ENCODE measurements at regions not wholly inside any gene's neighbourhood (a gene's known extent, or its start where the extent isn't known, plus 50 kb on each side); places are given as distances from the start of the nearest gene placed in this dataset.
"Not testable (repeated sequence)": the region's sequence is repeated elsewhere in the genome, so short reads cannot be mapped to it uniquely, and the experiment has no call there.

DNA sequence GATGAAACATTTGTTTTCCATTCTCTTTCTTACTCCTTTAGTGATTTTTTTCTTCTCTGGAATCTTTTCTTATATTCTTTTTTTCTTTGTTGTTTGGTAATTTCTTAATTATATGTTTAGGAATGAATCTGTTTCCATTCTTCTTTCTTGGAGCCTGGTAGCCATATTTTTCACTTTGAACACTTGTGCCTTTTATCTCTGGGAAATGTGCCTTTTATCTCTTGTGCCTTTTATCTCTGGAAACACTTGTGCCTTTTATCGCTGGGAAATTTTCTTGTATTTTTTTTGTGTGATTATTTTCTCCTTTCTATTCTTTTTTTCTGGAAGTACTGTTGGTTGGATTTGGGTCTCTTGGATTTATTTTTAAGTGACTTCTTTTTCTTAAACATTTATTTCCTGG lies 118.2 kb downstream of the LEPR start:
- H3K9ac ChIP-seq: no peak overlapping the region
- H3K36me3 ChIP-seq (ENCODE audit: low read depth): 0 out of 2 replicates have a peak, but pooled peaks cover 3% of the 10 kb centered on the region
- H2AFZ ChIP-seq: 0 out of 2 replicates have a peak overlapping the region, but pooled peaks have one; percentile 1
- H3K9me3 ChIP-seq (ENCODE audit: low read depth): no peaks in the 10 kb centered on the region
- H3K4me3 ChIP-seq: no peak overlapping the region
- in situ Hi-C loops (cut with MboI): no loop called here
- no peaks in the 10 kb centered on the region for H3K79me2 ChIP-seq (ENCODE audit: insufficient read depth)
- WGBS, 2 experiments (ENCODE audit: low coverage in 1 of 2, low lambda C conversion rate in 2 of 2, missing lambda C conversion rate in 2 of 2): 14 to 38% methylated on average over 1 of the region's 1 CpG
- H3F3A ChIP-seq (ENCODE audit: insufficient read depth): no peaks in the 10 kb centered on the region
- H3K27ac ChIP-seq: no peak overlapping the region
- H3K4me2 ChIP-seq (ENCODE audit: unreplicated experiment): no peak overlapping the region
- no peaks in the 10 kb centered on the region for H3K9me2 ChIP-seq (ENCODE audit: insufficient read depth)
- no peaks in the 10 kb centered on the region for H4K20me1 ChIP-seq (ENCODE audit: insufficient read depth)
- H3K27me3 ChIP-seq (replicated peaks; ENCODE audit: insufficient read depth): no peaks in the 10 kb centered on the region
- TF ChIP-seq EZH2 (IDR thresholded peaks at IDR 0.05; ENCODE audit: insufficient read depth, poor library complexity, severe bottlenecking) (no peak), EZH2phosphoT487 (IDR thresholded peaks at IDR 0.05; ENCODE audit: insufficient read depth, low read depth) (no peak)
- no peak for DNase-seq
- H3K4me1 ChIP-seq (ENCODE audit: insufficient read depth): no peaks in the 10 kb centered on the region

DNA sequence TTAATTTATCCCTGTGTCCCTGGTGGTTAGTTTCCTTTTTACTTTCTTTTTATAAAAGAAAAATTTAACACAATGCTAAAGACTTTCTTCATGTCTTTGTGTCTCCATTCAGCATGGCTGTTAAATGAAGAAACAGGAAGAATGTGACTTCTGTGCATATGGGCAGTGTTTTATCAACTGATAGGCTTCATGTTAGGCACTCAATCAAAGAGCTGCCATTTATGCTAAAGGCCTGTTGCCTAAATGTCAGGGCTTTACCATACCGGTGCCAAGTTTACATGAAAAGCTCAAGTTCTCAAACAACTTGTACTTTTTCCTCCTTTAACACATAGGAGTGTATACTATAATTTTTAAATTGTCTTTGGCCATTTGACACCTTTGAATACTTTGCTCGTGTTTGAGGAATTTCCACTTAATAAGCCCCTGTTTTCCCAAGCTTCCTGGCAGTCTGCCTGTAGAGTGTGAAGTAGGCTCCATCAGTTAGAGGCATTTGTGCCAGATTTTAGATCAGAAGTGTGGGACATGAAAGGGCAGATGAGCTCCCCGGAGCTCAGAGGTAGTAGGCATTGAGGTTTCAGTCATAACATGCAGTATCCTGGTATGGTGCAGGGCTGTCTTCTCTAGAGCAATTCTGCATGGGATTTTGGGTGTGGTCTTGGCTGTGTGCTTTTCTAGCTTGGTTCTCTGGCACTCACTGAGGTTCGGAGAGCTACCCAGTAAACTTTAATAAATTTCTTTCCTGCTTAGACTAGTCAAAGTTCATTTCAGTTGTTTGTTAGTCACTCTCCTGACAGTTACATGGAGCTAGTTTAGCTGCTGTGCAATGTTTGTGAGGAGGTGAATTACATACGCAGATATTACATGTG lies 119.0 kb downstream of the LEPR start:
- Histone ChIP-seq H3K9ac (no peak overlapping the region), H3K27ac (no peak overlapping the region), H3K36me3 (ENCODE audit: low read depth) (no peaks in the 10 kb centered on the region), H3K79me2 (ENCODE audit: insufficient read depth) (no peaks in the 10 kb centered on the region), H3K4me3 (no peak overlapping the region), H3F3A (ENCODE audit: insufficient read depth) (no peaks in the 10 kb centered on the region), H3K27me3 (replicated peaks; ENCODE audit: insufficient read depth) (no peaks in the 10 kb centered on the region), H3K4me2 (ENCODE audit: unreplicated experiment) (no peak overlapping the region), H4K20me1 (ENCODE audit: insufficient read depth) (no peaks in the 10 kb centered on the region), H3K4me1 (ENCODE audit: insufficient read depth) (no peaks in the 10 kb centered on the region), H3K9me3 (ENCODE audit: low read depth) (no peaks in the 10 kb centered on the region), H3K9me2 (ENCODE audit: insufficient read depth) (no peaks in the 10 kb centered on the region), H2AFZ (no peak overlapping the region)
- no peak for DNase-seq
- 63 to 76% methylated on average over 5 of the region's 5 CpGs for WGBS, 2 experiments (ENCODE audit: low coverage in 1 of 2, low lambda C conversion rate in 2 of 2, missing lambda C conversion rate in 2 of 2)
- in situ Hi-C loops (cut with MboI): no loop called here
- no peak for TF ChIP-seq EZH2phosphoT487 (IDR thresholded peaks at IDR 0.05; ENCODE audit: insufficient read depth, low read depth)
- no peak for TF ChIP-seq EZH2 (IDR thresholded peaks at IDR 0.05; ENCODE audit: insufficient read depth, poor library complexity, severe bottlenecking)

DNA sequence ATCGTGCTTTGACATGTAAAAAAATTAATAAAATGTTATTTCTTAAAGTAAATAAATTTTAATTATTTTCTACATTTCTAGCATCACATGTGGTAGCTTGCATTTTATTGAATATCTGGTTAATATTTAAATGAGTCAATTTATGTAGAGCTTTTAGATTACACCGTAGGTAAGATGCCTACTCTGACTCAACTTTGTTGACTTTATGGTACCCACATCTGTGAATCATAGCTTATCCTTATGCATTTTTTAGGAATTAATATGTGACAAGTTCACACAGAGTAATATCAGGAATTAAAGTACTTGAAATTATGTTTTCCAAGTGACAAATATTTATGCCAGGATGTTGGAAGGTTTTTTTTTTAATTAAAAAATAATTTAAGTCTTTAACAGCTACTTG lies 120.7 kb downstream of the LEPR start:
- no peak for TF ChIP-seq EZH2 (IDR thresholded peaks at IDR 0.05; ENCODE audit: insufficient read depth, poor library complexity, severe bottlenecking)
- no peak for TF ChIP-seq EZH2phosphoT487 (IDR thresholded peaks at IDR 0.05; ENCODE audit: insufficient read depth, low read depth)
- Histone ChIP-seq H3K9me3 (ENCODE audit: low read depth) (no peaks in the 10 kb centered on the region), H3K36me3 (ENCODE audit: low read depth) (no peaks in the 10 kb centered on the region), H3K4me3 (no peak overlapping the region), H3K4me1 (ENCODE audit: insufficient read depth) (no peaks in the 10 kb centered on the region), H4K20me1 (ENCODE audit: insufficient read depth) (no peaks in the 10 kb centered on the region), H3K27me3 (replicated peaks; ENCODE audit: insufficient read depth) (no peaks in the 10 kb centered on the region), H3K27ac (no peak overlapping the region), H3F3A (ENCODE audit: insufficient read depth) (no peaks in the 10 kb centered on the region), H3K9ac (no peak overlapping the region), H3K79me2 (ENCODE audit: insufficient read depth) (no peaks in the 10 kb centered on the region), H2AFZ (no peak overlapping the region), H3K4me2 (ENCODE audit: unreplicated experiment) (no peak overlapping the region), H3K9me2 (ENCODE audit: insufficient read depth) (no peaks in the 10 kb centered on the region)
- WGBS, 2 experiments (ENCODE audit: low coverage in 1 of 2, low lambda C conversion rate in 2 of 2, missing lambda C conversion rate in 2 of 2): 58 to 65% methylated on average over 2 of the region's 2 CpGs
- in situ Hi-C loops (cut with MboI): no loop called here
- DNase-seq: peak; percentile 34

DNA sequence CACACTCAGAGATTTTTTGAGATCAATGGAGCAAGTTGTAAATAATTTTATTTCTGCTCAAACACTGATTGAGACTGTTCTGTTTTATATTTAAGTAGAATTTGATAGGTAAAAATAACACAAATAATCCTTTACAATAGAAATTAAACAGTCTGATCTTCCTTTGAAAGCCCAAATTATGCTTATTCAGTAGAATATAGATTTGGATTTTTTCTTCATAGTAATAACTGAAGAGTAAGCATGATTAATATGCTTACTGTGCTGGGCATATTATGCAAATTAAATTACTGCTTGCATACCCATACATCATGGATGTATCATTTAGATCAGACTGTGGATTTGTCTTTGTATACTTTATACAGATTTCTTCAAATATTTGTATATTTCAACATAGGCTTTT lies 121.4 kb downstream of the LEPR start:
- in situ Hi-C loops (cut with MboI): no loop called here
- no peak for DNase-seq
- no peaks in the 10 kb centered on the region for H3K9me3 ChIP-seq (ENCODE audit: low read depth)
- no peak overlapping the region for H3K4me3 ChIP-seq
- H3K9ac ChIP-seq: no peak overlapping the region
- H3K36me3 ChIP-seq (ENCODE audit: low read depth): no peaks in the 10 kb centered on the region
- H3K4me2 ChIP-seq (ENCODE audit: unreplicated experiment): no peak overlapping the region
- no peak overlapping the region for H2AFZ ChIP-seq
- H3F3A ChIP-seq (ENCODE audit: insufficient read depth): no peaks in the 10 kb centered on the region
- H4K20me1 ChIP-seq (ENCODE audit: insufficient read depth): no peaks in the 10 kb centered on the region
- no peaks in the 10 kb centered on the region for H3K79me2 ChIP-seq (ENCODE audit: insufficient read depth)
- no peaks in the 10 kb centered on the region for H3K27me3 ChIP-seq (replicated peaks; ENCODE audit: insufficient read depth)
- no peaks in the 10 kb centered on the region for H3K4me1 ChIP-seq (ENCODE audit: insufficient read depth)
- no peaks in the 10 kb centered on the region for H3K9me2 ChIP-seq (ENCODE audit: insufficient read depth)
- TF ChIP-seq EZH2phosphoT487 (IDR thresholded peaks at IDR 0.05; ENCODE audit: insufficient read depth, low read depth) (no peak), EZH2 (IDR thresholded peaks at IDR 0.05; ENCODE audit: insufficient read depth, poor library complexity, severe bottlenecking) (no peak)
- H3K27ac ChIP-seq: no peak overlapping the region

DNA sequence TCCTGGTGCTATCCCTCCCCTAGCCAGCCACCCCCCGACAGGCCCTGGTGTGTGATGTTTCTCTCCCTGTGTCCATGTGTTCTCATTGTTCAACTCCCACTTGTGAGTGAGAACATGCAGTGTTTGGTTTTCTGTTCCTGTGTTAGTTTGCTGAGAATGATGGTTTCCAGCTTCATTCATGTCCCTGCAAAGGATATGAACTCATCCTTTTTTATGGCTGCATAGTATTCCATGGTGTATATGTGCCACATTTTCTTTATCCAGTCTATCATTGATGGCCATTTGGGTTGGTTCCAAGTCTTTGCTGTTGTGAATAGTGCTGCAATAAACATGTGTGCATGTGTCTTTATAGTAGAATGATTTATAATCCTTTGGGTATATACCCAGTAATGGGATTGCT lies 122.1 kb downstream of the LEPR start:
- in situ Hi-C loops (cut with MboI); H4K20me1 ChIP-seq (ENCODE audit: insufficient read depth): not testable (repeated sequence)
- WGBS, 2 experiments (ENCODE audit: low coverage in 1 of 2, low lambda C conversion rate in 2 of 2, missing lambda C conversion rate in 2 of 2): 89% methylated on average over 1 of the region's 1 CpG

DNA sequence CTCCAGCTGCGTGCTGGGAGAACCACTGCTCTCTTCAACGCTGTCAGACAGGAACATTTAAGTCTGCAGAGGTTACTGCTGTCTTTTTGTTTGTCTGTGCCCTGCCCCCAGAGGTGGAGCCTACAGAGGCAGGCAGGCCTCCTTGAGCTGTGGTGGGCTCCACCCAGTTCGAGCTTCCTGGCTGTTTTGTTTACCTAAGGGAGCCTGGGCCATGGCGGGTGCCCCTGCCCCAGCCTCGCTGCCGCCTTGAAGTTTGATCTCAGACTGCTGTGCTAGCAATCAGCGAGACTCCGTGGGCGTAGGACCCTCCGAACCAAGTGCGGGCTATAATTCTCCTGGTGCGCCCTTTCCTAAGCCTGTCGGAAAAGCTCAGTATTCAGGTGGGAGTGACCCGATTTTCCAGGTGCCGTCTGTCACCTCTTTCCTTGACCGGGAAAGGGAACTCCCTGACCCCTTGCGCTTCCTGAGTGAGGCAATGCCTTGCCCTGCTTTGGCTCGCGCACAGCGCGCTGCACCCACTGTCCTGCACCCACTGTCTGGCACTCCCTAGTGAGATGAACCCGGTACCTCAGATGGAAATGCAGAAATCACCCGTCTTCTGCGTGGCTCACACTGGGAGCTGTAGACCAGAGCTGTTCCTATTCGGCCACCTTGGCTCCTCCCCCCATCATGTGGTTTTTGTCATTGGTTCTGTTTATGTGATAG lies 130.0 kb downstream of the LEPR start:
- H3K36me3 ChIP-seq (ENCODE audit: low read depth); H2AFZ ChIP-seq; H3K79me2 ChIP-seq (ENCODE audit: insufficient read depth); H3K9me2 ChIP-seq (ENCODE audit: insufficient read depth); H3K9ac ChIP-seq; H3K4me3 ChIP-seq; H3K27ac ChIP-seq; H4K20me1 ChIP-seq (ENCODE audit: insufficient read depth); H3K4me2 ChIP-seq (ENCODE audit: unreplicated experiment); DNase-seq; H3F3A ChIP-seq (ENCODE audit: insufficient read depth); H3K4me1 ChIP-seq (ENCODE audit: insufficient read depth); H3K9me3 ChIP-seq (ENCODE audit: low read depth); in situ Hi-C loops (cut with MboI); H3K27me3 ChIP-seq (replicated peaks; ENCODE audit: insufficient read depth): not testable (repeated sequence)
- WGBS, 2 experiments (ENCODE audit: low coverage in 1 of 2, low lambda C conversion rate in 2 of 2, missing lambda C conversion rate in 2 of 2): 72 to 82% methylated on average over 25 of the region's 25 CpGs

More for the DNA sequence above, 122.1 kb downstream of the LEPR start:
- not testable (repeated sequence) for H3K36me3 ChIP-seq (ENCODE audit: low read depth); H3F3A ChIP-seq (ENCODE audit: insufficient read depth); H3K4me1 ChIP-seq (ENCODE audit: insufficient read depth); H3K9me2 ChIP-seq (ENCODE audit: insufficient read depth); H3K27ac ChIP-seq; H3K9ac ChIP-seq; H3K79me2 ChIP-seq (ENCODE audit: insufficient read depth); H3K9me3 ChIP-seq (ENCODE audit: low read depth); H2AFZ ChIP-seq; H3K4me2 ChIP-seq (ENCODE audit: unreplicated experiment); DNase-seq; H3K4me3 ChIP-seq; H3K27me3 ChIP-seq (replicated peaks; ENCODE audit: insufficient read depth)

Data from GM23248 (cell line).